Activated CD4-positive, alpha-beta T cell treated with anti-CD3 and anti-CD28 coated beads for 48 hours (primary cell): ENCODE measurements at regions not wholly inside any gene's neighbourhood (a gene's known extent, or its start where the extent isn't known, plus 50 kb on each side); places are given as distances from the start of the nearest gene placed in this dataset.
"Not testable (repeated sequence)": the region's sequence is repeated elsewhere in the genome, so short reads cannot be mapped to it uniquely, and the experiment has no call there.

Experiments
- DNase-seq: peaks from one replicate; pipeline ENCODE4 v3.0.0-alpha.2; 2020

DNA sequence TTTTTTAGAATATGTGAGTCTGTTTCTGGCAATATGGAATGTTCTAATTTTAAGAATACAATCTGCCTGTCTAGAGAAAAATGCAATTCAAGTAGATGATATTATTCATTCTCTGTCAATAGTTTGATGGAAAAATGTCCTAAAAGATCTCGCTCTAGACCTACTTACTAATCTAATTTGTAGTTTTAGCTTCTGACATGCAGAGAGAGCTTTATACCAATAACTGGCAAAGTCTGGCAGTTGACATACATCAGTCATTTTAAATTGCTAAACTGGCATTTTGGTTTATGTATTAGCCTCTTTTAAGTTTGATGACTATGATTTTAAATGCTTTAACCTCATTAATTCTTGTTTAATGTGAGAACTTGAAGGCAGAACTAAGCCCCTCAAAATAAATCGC lies 355.0 kb upstream of the CDH10 start:
- no peak for DNase-seq

DNA sequence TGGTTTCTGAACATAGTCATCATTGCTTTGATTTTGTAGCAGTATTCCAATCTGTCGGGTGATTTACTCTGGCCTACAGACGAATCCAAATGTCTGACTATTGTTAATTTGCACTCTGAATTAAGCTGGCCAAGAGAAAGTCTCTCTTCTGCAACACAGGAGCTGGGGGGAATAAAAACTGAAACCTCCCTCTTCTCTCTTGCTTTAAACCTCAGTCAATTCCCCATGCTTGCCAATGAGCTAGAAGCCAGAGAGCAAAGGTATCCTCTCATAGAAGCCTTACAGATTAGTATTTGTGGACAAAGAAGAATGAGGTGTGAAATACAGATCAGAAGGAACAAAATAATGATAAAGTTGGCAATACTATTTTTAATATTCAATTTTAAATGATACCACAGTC lies 353.9 kb upstream of the CDH10 start:
- DNase-seq = no peak

DNA sequence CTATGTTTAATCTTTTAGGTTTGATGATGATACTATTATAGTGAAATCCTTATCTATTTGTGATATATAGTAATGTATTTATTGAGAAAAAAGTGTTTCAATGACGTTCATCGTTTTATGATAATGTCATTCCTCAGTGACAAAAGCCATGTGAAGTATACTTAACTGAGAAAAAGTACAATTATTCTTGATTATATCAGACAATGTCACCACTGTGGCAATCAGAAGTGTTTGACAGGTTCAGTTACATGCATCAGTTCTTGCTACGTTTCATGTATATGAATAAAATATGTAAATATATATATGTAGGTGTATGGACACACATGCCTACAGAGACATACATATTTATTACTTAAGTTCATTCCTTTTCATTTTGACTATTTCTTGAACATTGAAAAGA lies 341.5 kb upstream of the CDH10 start:
- no peak for DNase-seq

DNA sequence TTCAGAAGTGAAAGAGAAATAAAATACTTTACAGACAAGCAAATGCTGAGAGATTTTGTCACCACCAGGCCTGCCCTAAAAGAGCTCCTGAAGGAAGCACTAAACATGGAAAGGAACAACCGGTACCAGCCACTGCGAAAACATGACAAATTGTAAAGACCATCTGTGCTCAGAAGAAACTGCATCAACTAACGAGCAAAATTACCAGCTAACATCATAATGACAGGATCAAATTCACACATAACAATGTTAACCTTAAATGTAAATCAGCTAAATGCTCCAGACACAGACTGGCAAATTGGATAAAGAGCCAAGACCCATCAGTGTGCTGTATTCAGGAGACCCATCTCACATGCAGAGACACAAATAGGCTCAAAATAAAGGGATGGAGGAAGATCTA lies 333.8 kb upstream of the CDH10 start:
- not testable (repeated sequence) for DNase-seq

DNA sequence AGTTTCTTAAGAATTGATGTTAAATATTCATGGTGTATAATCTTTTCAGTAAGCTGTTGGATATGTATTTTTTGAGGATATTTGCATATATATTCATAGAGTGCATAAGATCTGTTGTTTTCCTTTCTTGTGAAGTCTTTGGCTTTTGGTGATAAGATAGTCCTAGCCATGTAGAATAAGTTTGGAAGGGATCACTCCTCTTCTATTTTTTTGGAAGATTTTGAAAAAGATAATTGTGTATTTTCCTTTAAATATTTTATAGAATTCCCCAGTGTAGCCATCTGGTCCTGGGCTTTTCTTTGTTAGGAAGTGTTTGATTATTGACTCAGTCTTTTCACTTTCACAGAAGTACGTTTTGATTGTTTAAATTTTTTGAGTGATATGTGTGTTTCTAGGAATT lies 318.8 kb upstream of the CDH10 start:
- DNase-seq = no peak

DNA sequence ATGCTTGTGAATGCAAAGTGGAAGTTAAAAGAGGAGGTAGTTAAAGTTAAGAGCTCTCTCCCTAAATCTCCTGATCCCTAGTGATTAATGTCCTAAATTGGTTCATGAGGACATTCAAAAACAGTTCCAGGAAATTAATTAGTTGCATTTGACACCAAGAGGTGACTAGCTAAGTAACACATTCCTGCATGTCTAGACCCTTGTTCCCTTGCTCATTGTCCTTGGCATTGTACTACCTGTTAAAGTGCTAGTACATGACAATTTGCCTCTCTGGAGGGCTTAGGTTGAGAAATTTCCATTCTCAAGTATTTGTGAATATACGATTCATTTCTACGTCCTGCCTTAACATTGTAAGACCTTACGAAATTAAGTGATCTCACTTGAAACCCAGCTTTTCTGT lies 278.6 kb upstream of the CDH10 start:
- DNase-seq = no peak

DNA sequence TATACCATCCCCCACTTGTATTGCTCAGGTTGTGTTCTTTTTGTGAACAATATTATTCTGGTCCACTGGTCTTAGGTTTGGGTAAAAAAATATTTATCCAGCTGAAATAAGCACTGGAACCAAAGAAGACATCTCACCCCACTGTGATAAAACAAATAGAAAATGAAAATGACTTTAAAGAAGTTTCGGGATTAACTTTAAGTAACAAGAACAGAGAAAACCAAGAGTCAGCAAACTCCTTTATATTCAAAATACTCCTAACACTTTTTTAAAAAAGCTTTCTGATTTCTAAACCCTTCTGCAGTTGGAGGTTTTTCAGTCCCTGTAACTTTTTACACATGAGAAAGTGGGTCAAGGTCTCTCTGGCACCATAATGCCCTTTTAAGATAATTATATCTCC lies 273.9 kb upstream of the CDH10 start:
- no peak for DNase-seq

DNA sequence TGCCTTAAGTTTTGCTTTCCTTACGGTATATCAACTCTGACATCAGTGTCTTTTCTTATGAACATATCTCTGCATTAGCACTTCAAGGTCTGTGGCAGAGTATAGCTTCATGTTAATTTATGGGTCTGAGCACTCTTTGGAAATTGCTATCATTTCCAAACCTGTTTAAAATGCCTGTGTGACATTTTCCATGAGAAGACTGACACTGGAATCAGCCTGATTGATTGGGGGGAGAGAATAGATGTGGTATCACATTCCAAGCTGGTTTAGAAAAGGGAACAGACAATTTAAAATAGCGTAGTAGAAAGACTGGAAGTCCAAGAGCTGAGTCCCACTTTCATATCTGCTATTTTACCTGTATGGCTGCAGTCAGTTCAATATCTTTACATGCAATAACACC lies 272.1 kb upstream of the CDH10 start:
- DNase-seq = no peak

DNA sequence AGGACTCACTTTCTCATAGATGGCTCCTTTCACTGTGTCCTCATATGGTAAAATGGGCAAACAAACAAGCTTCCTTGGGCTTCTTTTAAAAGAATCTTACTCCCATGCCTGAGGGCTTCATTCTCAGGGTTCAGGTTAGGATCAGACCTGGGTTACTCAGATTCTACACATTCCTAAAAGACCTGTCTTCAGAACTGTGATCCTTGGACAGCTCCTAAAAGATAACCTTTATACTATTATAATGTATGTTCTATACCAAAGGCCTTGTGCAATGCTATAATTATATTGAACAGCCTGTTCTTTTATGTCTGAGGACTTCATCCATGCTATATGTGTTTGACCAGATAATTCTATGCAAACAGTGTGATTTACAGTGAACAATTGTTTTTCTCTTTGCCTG lies 264.4 kb upstream of the CDH10 start:
- DNase-seq = no peak

DNA sequence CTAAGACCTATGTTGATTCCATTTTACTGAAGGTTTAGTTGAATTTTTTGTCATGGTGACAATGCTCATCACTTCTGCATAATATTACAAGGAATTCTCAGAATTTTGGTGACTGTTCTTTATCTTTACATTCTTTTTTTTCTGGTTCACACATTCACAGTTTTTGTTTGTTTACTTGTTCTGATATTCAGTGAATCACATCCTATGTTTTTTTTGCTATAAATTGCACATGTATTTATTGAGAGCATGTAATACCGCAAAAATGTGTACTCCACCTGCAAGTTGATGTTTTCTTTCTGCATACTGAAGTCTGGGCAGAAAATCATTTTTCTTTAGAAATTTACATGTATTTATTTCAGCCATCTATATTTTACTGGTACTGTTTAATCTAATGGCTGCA lies 261.9 kb upstream of the CDH10 start:
- DNase-seq = no peak

DNA sequence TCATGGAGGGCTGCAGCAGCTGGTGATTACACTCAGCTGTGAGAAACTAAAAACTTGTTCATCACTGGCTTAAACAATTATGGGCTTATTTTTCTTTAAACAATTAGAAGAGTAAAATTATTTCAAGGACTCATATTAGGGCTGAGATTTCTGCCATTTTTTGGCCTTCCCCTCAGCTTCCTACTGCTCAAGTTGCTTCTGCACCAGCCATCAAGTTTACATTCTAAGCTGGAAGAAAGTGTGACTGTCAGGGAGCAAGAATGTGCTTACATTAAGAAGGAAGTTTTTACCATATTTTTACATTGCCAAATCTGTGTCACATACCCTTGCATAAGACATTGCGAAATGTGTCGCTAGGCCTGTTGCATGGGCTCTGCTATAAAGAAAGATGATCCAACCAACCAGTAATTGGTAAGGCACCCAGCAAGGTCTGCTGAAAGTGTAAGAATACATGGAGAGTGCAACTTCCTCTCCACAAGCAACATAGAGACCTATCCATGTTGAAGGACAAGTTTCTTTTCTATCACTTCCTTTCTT lies 260.3 kb upstream of the CDH10 start:
- DNase-seq = no peak

DNA sequence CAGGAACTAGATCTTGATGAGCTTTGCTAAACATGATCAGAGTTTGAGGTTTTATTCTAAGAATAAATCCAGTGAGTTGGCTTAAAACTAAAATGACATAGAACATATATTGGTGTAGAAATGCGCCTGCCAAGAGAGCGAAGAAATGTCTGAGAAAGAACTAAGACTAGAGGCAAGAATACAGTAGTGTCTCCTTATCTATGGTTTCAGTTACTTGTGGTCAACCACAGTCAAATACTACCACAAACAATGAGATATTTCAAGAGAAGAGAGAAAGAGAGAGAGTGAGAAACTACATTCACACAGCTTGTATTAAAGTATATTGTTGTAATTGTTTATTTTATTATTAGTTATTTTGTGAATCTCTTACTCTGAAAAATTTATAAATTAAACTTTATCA lies 254.4 kb upstream of the CDH10 start:
- no peak for DNase-seq

DNA sequence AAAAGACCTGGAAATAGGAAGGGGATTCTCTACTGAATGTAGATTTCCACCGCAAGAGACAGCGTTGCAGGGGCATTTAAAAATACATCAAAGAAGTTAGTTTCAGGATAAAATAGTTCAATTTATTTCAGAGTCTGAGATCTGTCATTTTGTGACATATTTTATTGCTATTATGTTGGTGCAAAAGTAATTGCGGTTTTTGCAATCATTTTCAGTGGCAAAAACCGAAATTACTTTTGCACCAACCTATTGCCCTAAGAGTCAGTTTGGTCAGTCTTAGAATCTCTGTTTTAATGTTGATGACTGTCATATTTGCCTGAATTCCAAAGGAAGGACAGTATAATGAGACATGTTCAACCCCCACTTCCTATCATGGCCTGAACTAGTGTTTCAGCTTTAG lies 219.5 kb upstream of the CDH10 start:
- no peak for DNase-seq

DNA sequence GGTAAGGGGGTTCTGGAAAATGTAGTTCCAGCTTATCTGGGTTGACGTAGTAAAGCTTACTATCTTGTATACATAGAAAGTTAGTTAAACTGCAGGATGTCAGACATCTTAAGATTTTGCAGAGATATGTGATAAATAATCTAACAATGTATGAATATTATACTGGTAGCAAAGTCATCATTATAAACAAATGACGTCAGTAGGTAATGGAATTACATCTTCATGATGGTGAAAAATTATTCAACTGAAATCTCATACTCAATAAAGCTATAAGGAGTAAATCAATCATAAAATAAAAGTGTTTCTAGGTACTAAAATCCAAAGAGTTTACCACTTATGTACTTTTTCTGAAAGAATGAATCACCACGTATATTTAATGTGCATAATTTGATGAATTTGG lies 217.3 kb upstream of the CDH10 start:
- DNase-seq = no peak

DNA sequence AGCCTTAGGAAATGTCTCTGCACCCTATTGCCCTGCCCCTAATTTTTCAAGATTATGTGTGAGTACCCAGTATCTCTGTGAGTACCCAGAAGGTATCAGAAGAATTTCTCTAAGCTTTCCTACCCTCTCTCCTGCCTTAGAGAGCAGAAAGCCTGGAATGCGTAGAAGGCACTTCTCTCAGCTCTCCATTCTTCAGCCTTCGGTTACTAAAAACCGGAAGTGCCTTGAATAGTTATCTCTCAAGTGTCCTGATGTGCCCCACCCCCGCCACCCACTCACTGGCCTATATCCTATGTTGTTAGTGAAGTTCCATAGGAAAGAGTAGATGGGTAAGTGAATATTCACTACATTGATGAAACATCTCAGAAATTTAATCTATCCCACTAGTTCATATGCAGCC lies 210.7 kb upstream of the CDH10 start:
- no peak for DNase-seq

DNA sequence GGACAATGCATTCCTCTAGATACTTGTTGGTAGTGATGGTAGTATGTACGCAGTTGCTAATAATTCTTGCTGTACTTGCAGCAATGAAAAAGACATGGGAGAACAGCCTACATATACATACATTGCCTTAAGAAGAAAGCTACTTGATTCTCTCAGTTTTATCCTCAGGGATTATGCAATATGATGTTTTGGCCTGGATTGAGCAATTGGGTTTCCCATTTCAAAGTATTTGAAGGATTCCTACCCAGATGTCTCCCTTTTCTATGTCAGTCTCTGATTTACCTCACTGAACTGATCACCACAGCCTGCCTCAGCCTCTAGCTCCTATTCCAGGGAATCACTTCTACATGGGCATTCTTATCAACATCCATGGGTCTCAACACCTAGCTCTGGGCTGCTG lies 210.1 kb upstream of the CDH10 start:
- no peak for DNase-seq

DNA sequence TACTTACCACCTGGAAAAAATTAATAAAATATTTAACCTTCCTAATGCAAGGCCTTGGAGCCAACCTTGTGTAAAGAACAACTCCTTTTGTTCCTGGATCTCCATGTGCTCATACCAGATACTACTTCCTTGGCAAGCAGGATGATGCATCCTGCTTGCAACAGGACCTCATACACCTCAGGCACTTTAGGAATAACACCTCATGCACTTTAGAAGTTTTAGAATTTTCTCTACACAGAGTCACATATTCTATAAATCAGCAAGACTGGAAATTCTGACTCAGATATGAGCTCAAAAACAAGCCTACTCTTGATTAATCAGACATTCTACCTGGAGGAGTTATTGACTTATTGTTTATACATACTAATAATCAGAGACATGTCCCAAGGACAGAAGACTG lies 209.6 kb upstream of the CDH10 start:
- no peak for DNase-seq

DNA sequence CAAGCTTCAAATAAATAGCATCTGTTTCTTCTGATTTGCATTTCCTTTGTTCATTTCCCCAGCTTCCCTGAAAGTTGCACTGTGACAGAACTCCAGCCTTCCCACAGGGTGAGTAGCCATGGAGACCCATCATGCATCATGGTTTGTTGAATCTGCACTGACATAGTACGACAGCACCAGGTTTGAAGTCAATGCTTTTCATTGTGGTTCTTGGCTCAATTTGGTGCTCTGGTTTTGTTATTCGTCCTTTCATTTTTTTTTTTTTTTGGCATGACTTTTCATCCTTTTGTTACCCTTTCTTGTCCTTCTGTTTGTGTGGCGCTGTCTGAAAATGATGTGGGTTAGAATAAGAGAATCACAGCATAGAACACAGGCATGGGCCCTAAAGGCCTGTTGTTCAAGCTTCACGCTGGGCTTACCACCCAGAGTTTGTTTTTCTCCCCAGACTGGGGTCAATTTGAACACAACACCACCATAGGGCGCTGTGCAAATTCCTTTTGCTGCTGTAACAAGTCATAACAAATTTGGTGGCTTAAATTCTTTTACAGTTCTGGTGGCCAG lies 206.2 kb upstream of the CDH10 start:
- no peak for DNase-seq

DNA sequence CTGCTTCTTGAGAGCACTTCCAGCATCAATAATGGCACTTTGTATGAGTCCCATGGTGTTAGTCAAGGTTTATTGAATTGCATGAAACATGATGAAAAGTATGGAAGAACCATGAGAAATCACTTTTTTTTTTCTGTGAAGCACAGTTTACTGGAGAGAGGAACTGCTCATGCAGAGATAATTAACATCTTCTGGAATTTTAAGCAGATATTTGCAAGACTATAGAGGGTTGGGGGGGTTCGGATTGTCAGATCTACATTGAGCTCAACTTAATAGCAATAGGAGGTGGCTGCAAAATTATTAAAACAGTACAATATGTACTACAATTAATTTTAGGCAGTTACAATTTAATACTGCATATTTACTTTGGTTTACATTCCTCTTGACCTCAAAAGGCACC lies 204.4 kb upstream of the CDH10 start:
- no peak for DNase-seq

DNA sequence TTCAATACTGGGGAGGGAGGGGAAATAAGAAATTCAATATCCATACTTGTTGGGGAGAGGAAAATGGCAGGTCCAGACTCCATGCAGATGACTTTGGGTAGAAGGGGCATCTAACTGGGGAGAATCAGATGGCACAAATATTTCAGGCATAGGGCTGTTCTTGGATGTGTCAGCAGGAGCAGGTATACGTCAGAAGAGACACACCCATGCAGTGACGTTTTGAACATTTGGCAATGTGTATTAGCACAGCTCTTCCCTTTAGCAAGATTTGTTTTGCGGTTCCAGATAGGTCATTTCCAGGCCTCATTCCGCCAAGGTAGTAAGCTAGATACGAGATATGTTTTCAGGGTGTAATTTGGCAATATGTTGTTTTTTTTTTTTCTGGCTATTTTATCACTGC lies 187.2 kb upstream of the CDH10 start:
- no peak for DNase-seq

DNA sequence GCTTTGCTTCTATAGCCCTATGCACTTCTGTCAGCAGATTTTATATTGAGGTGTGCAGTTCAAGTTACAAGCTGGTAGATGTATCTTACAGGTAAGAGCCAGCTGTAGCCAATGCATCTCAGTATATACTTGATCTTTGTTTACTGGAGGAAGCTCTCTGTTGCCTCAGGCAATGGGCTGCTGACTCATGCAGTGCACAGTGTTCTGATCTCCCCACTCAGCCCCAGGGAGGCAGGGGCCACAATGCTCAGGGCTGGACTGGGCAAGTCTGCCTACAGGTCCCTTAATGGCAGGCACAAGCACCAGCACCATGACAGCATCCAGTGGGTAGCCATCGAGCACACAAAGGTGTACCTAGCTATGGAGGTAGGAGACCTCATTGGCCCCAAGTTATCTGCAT lies 178.8 kb upstream of the CDH10 start:
- no peak for DNase-seq

DNA sequence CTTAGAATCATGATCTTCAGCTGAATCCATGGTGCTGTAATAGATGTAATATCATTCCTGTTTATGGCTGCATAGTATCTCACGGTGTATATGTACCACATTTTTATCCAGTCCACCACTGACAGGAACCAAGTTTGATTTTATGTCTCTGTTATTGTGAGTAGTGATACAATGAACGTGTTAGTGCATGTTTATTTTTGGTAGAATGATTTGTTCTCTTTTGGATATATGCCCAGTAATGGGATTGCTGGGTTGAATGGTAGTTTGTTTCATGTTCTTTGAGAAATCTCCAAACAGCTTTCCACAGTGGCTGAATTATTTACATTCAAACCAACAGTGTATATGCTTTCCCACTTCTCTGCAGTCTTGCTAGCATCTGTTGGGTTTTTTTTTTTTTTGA lies 175.1 kb upstream of the CDH10 start:
- no peak for DNase-seq

DNA sequence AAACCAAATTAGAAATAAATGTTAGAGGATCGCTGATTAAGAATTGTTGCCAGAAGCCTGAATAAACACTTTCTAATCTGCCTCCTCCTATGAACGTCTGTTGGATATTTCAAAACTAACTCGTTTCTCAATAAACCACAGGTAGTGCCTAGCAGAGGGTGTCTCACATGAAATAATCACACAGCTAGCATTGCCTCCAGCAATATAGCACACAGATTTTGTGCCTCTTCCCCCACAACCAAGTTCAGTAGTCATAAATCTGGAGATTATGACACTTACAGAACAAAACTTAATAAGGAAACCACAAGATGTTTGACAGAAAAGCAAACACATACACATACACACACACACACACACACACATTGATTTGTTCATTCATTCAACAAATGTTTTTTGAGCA lies 173.2 kb upstream of the CDH10 start:
- DNase-seq = no peak

DNA sequence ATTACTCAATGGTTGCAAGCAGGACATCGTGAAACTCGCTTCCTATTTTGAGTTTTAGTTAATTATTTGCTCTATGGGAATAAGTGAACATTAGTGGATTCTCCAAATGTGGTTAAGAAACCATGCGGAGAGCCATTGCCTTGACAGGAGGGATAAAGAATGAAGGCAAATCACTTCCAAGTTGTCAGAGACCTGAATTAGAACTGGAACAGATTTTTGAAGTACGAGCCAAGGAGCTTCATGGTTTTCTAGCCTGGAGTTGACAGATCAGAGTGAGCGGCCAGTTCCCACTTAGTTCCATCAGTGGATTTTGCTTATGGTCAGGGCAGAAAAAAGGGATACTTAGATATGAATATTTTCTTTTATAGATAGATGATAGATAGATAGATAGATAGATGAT lies 171.4 kb upstream of the CDH10 start:
- DNase-seq = no peak

DNA sequence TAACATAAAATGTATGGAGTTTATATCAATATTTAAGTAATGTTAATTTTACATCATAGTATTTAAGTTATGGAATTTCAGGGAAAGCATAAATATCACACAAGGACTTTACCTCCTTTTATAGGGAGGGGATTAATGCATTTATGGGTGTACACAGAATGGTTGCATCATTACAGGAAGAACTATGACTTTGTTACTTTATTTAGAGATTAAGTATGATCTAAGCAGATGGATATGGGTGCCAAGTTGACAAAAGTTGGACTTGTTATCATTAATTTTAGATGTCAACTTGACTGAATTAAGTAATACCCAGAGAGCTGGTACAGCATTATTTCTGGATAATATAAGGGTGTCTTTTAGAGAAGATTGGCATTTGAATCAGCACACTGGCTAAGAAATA lies 160.5 kb upstream of the CDH10 start:
- DNase-seq = no peak

DNA sequence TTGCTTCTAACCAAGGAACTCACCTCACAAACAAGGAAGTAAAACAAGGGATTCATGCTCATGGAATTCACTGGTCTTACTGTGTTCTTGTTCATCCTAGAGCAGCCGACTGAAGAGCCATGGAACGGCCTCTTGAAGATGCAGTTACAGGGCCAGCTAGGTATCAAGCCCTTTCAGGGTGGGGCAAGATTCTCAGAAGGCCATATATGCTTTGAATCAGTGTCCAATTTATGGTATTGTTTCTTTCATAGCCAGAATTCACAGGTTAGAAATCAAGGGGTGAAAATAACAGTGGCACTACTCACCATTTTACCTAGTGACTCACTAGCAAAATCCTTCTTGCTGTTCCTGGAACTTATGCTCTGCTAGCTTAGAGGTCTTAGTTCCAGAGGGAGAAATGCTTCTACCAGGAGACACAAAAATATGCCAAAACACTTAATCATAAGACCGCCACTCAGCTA lies 159.5 kb upstream of the CDH10 start:
- no peak for DNase-seq
